Stimulated activated CD4-positive, alpha-beta T cell treated with anti-CD3 and anti-CD28 coated beads, Interleukin-12 subunit alpha, Interleukin-12 subunit beta, amount 100 ng/mL, for 48 hours (primary cell): ENCODE measurements at regions not wholly inside any gene's neighbourhood (a gene's known extent, or its start where the extent isn't known, plus 50 kb on each side); places are given as distances from the start of the nearest gene placed in this dataset.

Source experiments
- DNase-seq, 3 donors: peaks; one replicate each; pipeline ENCODE4 v3.0.0-alpha.2; 2020; ENCODE audit warnings: low read depth in 2 of 3, low spot score in 1 of 3

DNA sequence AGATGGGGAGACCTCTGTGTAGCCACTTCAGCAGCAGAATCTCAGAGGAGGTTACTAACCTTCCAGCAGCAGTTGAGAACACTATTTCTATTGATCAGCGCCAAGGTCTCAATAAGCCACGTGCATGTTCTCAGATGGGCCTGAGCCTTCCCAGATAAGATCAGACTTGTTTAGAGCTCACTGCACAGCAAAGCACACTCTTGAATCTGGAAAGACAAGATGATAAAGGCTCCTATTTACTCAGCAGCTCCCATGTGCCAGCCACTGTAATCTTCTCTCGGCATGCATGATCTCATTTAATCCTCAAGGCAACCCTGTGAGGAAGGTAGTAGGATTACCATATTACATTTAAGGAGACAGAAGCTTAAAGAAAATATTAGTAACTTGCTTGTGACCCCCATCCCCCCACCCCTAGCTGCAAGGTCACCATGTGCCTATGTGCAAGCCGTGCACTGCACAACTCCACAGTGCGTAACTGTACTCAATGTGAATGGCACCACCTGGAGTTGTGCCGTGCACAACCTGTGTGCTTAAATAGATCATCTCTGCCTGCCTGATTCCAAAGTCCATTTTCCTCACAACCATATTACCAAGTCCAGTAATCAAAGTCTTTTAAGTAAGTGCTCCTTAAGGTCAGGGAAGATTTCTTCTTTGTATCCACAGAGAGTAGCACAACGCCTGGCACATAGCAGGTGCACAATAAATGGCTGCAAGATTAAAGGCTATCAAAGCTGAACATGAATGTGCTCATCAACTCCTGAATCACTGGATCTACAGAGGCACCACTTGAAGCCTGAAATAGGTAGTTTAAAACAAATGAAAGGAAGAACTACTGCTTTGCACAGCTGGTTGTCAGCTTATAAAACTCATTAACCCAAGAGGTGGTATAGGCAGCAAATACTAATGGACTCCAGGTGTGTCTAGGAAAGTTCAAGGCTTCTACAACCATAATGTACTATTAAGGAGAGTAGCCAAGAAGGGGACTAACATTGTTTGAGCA is 293.8 kb downstream of the BUD13 start:
- DNase-seq: no peak

DNA sequence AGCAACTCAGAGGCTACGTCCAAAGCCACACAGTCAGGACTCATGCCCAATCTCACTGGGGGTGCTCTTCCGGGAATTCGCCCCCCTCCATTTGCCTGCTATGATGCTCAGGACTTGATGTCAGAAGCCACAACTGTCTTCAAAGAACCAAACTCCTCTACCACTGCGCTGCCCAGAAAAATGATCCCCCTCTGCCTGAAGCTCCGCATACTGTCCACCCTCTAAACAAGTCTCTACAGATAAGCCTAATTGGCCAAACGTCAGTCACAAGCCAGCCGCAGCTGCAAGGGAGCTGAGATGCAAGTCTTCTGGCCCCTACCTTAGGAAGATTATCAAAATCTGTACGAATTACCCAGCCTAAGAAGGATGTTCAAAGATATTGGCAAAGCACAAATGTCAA is 294.6 kb downstream of the BUD13 start:
- DNase-seq: no peak

DNA sequence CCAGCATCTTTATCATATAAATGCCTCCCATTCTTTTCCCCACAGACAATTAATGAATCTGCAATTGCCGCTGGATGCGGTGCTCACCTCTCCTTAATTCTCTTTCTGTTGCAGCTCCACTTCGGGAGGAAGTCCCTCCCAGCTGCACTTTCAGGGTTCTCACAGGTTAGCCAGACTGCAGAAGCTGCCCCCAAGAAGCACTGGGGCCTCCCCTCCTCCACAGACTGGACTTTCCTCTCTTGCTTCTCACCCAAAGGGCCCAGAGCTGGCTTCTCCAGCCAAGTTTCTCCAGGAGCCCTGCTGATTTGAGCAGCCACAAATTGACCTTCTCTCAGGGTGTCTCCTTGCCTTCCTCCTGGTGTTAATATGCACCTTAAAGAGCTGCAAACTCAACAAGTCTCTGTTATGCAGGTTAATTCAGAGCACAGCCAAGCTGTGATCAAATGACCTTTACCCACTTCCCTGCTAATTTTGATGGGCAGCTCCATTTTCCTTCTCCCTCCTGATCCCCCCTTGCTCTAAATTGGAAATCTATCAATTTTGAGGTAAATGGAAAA is 298.9 kb downstream of the BUD13 start:
- DNase-seq: no peak

DNA sequence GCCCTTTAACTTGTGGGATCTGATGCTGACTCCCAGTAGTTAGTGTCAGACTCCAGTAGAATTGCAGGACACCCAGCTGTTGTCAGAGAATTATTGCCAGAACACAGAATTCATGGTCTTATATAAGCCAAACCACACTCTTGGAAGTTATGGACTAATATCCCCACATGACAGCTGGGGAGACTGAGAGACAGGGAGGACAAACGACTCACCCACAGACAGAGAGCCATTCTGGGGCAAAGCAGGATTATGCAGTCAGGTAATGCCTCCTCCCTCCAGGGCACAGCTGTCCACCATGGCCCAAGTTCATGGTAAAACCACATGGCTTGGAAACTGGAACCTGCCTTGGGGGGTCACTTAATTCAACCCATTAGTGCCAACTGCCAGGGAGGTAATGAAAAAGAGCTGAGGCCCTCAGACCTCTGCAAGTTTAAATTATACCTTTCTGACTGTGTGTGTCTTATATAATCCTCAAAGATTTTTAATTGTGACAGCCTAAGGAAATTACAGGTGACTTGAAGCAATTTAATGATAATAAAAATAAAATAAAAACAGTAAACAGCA is 299.5 kb downstream of the BUD13 start:
- DNase-seq: no peak

DNA sequence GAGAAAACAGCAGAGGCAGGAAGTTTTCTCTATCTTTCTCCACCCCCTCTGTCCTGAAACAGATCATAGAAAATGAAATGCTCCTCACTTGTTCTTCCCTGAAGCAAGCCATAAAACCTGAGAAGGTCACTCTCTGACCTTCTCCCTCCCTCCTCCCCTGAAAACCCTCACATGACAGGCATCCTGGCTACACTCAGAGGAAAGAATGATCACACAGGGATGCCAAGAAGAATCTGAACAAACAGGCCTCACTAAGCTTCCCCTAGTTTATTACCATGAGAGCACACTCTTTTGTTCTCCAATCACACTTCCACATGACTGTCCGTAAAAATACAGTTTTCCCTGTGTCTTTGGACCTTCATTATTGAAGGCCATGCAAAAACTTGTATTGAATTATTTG is 300.1 kb downstream of the BUD13 start:
- no peak for DNase-seq

DNA sequence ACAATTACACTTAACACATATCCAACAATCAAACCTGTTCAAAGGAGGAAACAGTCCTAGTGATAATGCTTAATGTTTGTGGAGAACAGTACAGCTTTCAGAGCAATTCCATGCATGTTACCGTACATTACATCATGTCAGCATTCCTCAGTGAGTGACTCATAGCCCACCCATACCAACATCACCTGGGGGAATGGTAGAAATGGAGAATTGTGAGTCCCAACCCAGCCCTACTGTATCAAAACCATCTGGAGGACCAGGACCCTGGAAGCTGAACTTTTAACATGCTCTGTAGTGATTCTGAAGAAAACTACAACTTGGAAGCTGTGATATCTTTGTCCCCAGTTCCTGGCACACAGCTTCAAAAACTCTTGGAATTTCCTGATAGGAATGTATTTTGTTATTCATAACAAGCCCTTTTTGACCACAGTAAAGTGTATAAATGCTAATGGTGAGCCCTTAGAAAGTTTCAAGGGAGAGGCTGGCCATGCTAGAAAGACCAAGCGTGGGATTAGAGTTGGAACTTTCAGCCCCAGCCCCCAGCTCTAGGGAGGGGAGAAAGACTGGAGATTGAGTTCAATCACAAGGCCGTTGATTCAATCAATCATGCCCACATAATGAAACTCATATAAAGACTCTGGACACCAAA is 301.1 kb downstream of the BUD13 start:
- no peak for DNase-seq

DNA sequence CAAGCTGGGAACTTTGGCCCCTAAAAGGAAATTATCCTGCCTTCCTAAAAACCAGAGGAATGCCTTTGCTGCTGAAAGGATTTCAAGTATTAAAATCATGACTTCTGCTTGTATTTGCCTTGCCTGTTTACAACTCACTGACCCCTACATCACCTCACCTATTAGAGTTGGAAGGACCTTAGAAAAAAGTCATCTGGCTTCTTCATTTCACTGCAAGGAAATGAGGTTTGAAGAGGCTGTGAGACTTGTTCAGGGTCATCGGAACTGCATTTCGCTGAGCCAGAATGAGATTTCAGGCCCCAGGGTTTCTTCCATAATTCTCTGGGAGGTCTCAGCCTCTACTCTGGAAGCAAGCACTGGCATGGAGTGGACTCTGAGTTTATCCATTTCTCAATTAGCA is 304.1 kb downstream of the BUD13 start:
- DNase-seq: no peak

DNA sequence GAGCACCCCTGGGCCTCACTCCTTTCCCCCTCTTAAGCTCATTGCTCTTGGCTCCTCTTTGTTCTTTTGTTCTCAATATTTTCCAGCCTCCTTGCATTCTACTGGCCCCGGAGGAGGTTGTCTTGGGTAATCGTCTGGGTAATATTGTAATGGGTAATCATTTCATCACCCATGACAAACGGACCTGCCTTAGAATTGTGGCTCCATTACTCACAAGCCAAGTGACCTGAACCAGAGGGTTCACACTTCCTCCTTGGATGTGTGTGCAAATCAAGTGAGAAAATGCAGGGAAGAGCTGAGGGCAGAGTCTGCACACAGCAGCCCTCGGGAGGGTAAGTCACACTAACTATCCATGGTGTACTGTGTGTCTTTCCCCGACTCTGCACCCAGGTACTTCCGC is 305.0 kb downstream of the BUD13 start:
- no peak for DNase-seq

DNA sequence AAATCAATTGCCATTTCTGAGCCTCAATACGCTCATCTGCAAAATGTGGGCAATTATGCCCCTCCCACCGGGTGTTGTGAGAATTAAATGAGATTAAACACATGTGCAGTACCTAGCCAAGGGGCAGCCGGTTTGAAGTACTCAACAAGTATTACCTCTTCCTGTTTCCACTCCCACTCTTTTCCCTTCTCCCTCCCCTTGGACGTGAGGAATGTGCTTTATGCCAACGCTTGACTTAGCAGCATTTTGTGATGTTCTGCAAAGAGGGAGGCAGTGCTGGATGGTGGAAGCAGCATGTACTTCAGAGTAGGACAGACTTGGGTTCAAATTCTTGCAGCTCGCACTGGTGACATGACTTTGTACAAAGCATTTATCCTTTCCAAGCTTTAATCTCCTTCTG is 306.0 kb downstream of the BUD13 start:
- DNase-seq: no peak

DNA sequence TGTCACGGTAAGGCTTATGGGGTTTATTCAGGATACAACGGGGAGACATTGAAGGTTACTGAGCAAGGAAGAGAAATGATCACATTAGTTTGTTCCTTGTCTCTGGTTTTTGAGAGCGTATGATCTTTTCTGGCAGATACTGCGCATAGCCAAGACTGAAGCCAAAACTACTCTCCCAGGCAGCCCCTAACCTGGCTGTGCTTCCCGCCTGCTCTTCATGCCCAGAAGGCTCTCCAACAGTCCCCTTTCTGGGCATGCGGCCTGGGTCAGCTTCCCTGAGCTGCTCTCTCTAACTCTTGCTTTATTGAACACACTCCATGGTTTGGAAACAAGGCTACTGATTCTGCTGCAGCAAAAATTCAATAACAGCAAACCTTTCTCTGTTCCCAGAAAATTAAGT is 306.6 kb downstream of the BUD13 start:
- no peak for DNase-seq

DNA sequence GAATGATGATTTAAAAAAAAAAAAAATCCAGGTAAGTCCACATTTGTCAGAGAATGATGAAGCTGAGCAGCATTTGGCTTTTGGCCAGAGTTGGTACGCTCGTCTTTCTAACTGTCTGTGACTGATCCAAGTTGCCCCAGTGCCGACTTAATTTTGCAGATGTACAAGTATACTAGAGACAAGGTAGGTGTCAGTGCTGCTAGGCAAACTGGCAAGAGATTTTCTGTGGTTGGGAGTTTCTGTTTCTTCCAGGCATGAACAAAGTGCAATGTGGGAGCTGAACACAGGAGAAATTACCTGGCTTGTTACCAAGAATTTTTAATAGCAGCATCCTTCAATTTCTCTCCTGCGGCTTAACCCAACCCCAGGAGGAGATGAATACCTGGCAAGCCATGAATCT is 307.7 kb downstream of the BUD13 start:
- no peak for DNase-seq

DNA sequence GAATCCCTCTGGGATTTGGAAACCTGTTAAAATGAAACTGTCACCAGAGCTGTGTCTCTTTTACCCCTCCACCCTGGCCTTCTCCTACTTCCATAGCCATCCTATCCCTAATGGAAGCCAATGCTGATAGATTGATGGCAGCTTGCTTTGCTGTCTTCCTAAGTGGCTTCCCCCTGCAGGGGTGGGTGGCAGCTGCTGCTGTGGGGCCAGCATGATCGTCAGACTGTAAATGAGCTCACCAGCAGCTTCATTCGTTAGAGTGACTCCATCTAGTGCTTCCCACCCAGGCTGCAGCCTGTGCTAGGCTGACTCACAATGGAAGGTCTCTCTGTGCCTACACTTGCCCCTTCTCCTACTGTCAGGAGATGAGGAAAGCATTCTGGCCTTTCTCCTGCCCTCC is 311.0 kb downstream of the BUD13 start:
- no peak for DNase-seq

DNA sequence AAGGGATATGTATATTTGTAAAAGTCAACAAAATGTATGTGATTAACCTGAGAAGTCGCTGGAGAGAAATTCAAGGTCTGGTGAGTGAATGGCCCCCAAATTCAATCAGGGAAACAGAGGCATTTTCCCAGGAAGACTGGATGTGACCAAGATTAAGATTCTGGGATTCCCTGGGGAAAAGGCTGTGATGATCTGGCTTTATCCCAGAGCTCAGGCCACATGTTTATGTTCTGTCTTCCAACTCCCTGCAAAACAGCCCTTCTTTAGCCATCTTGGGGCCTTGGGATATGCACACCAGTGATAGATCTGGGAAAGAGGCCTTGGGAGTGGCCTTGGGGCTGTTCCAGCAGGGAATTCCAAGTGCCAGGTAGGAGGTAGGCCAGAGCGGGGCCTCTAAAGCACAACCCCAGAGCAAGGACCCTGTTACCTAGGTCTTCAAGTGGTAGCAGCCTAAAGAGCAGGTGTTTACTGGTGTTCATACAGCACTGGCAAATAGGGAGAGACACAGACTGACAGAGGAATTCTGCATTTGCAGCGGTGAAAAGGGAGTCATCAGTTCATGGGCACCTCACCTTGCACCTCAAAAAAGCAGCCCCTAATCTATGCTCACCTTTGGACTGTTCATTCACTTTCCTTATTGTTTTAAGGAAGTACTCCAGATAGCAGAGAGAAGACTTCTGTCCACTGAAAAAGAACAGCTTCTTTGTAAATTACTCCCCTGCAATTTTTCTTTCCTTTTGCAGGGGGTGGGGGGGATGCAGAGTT is 312.4 kb downstream of the BUD13 start:
- no peak for DNase-seq

DNA sequence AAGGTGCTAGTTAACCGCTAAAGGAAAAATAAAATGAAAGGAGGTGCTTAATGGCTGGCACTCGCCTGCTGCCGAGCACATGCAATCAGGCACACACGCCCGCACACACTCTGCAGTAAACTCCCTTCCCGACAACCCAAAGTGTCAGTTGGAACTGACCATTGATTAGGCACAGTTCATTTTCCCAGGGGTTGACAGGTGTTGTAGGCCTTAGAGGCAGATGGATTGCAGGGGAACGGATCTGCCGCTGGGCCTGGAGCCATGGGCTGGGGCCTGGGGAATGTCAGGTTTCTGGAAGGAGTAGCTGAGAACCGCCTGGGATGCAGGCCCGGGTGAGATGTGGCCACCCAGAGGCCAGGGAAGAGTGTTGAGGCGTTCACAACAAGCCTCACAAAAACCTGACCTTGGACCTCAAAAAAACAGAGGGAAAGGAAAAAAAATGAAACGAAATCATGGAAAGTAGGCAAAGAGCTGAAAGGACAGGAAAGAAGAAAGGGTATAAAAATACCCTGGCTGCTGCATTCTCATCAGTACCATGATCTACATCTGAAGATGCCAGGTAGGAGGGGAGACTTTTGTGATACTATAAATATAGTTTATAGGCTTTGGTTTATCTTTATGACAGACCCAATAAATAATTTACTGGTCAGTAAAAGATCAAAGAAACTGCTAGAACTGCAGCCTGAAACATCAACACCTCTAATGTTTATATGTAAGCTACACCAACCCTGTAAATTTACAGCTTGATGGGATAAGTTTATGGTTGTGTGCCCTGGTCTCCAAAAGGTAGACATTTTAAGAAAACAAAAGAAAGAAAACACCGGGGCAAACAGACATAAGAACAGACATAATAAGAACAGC is 313.4 kb downstream of the BUD13 start:
- no peak for DNase-seq

DNA sequence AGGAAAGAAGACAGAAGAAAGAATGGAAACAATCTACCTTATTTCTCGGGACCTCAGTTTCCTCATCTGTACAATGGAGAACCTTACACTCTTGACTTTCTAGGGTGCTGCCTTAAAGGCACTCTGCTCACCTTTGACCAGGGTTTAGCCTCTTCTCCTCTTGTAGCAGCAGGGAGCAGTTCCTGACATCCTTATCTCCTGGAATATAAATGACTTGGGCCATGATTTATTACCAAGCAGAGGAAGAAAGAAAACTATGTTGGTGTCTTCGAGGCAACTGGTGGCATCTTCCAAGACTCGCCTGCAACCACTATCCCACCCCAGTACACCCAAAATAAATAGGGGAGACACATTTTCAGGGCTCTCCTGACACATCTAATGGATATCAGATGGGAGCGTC is 314.2 kb downstream of the BUD13 start:
- DNase-seq: no peak

DNA sequence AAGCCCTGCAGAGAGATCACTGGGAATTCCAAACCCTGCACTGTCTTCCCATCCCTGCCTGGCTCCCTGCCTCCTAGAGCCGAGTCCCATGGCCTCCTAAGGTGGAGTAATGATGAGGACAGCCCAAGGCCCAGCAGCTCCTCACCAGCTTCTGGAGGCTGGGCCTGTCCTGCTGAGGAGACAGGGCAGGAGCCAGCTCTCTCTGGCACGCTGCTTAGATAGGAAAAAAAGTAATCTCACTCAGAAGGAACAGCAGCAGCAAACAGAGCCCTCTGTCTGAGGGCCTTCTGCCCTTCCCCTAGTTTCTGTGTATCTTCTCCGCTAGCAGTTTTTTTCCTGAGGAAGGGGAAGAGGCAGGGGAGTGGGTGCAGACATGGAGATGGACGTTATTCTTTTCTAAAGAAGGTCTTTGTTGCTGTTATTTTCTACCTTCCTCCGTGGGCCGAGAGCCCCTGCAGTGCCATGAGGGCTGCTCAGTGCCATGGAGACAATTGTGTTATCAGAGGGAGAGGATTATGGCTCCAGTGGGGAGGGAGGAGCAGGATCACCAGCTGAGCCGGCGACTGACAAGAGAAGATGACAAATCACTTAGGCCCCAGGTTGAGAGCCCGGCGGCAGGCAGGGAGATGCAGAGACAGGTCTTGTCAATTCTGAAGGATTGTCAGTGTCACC is 315.3 kb downstream of the BUD13 start:
- no peak for DNase-seq

DNA sequence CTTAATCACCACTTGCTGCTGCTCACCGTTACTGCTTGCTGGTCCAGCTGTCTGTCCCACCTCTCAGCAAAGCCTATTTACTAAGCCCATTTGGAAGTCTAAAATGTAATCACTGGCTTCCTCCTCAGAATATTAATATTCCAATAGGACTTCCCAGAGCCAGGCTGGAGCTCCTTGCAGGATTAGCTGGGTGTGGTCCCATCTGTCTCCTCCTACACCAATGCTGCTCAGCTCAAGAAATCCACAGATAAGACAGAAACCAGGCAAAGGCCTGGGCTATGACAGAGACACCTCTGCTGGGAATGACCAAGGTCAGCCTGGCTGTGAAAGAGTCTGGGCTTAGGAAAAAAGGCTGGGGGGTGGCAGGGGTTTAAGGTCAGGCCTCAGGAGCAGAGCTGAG is 317.8 kb downstream of the BUD13 start:
- no peak for DNase-seq

DNA sequence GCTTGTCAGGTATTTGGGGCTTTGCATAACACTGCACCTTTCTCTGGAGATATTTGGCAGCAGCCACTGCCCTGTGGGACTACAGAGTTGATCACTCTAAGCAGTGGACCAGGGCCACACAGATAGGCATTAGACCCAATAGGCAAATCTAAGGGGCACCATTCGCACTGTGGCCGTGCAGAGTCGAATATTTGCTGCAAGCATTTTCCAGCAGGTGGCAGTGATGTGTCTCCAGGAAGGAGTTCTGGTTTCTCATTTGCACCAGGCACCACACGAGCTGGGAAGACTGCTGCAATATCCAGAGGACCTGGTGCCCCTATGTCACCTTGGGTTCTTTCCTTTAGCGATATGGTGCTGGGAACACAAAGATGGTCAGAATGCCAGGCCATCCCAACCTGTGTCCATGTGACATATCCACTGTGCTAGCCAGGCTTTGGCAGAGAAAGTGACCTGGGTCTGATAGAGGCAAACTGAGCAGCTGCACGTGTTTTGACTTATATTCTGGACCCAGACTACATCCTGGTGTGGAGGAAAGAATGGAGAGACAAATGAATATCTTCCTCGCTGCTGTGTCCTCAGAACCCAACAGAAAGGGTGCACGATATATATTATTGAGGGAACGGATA is 318.7 kb downstream of the BUD13 start:
- peak in 2 of 3 donors; percentile 1 to 4 for DNase-seq

DNA sequence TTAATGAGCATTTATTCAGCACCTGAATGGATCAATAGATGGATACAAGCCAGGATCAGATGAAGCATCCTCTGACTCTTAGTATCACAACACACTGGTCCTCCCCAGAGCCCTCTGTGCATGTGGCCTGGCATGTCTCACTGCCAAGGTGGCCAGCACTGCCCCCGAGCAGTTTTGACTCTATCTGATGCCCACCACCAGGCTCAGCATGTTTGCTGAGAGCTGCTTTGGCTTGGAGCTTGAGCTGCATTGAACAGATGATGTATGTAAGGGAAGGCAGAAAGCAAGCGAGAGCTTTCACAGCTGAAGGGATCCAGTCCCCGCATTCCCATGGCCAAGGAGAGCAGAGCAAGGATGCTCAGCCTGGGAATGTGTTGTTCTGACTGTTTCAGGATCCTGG is 320.3 kb downstream of the BUD13 start:
- no peak for DNase-seq
